ENCODE measurements at regions not wholly inside any gene's neighbourhood (a gene's known extent, or its start where the extent isn't known, plus 50 kb on each side); places are given as distances from the start of the nearest gene placed in this dataset.

- H3K4me3 ChIP-seq (ENCODE audit: low read depth, poor library complexity, severe bottlenecking) = no peak overlapping the region
- DNase-seq (ENCODE audit: low spot score in 2 of 2) = no peak
- intact Hi-C loops (cut with DNase I; ENCODE audit: low total_unique reads) = no loop called here
- 90 to 100% methylated on average over 1 of the region's 1 CpG for WGBS, 2 donors
- TF ChIP-seq CTCF (IDR thresholded peaks at IDR 0.05) = no peak
- no peak for TF ChIP-seq POLR2A (IDR thresholded peaks at IDR 0.05)
These were observed 100.0 kb upstream of the CLDN14 start for GRCh38 chr21:36579898-36580297.

- intact Hi-C loops (cut with DNase I; ENCODE audit: low total_unique reads) = no loop called here
These were observed 102.3 kb upstream of the CLDN14 start for GRCh38 chr21:36582271-36582670.

GRCh38 chr21:36583591-36583990, 103.7 kb upstream of the CLDN14 start:
- 39 to 46% methylated on average over 4 of the region's 5 CpGs for WGBS, 2 donors
- intact Hi-C loops (cut with DNase I; ENCODE audit: low total_unique reads) = no loop called here
- no peak for DNase-seq (ENCODE audit: low spot score in 2 of 2)
- TF ChIP-seq CTCF (IDR thresholded peaks at IDR 0.05) (no peak), POLR2A (IDR thresholded peaks at IDR 0.05) (no peak)
- no peak overlapping the region for H3K4me3 ChIP-seq (ENCODE audit: low read depth, poor library complexity, severe bottlenecking)

More at GRCh38 chr21:36582271-36582670, 102.3 kb upstream of the CLDN14 start:
- 73 to 76% methylated on average over 6 of the region's 6 CpGs for WGBS, 2 donors
- DNase-seq (ENCODE audit: low spot score in 2 of 2) = no peak
- no peak overlapping the region for H3K4me3 ChIP-seq (ENCODE audit: low read depth, poor library complexity, severe bottlenecking)
- TF ChIP-seq CTCF (IDR thresholded peaks at IDR 0.05) (no peak), POLR2A (IDR thresholded peaks at IDR 0.05) (no peak)

GRCh38 chr21:36584980-36585940, 105.3 kb upstream of the CLDN14 start:
- 82 to 86% methylated on average over 6 of the region's 6 CpGs for WGBS, 2 donors
- TF ChIP-seq CTCF (IDR thresholded peaks at IDR 0.05) (no peak), POLR2A (IDR thresholded peaks at IDR 0.05) (no peak)
- no peak overlapping the region for H3K4me3 ChIP-seq (ENCODE audit: low read depth, poor library complexity, severe bottlenecking)
- DNase-seq (ENCODE audit: low spot score in 2 of 2) = no peak
- intact Hi-C loops (cut with DNase I; ENCODE audit: low total_unique reads) = no loop called here

GRCh38 chr21:36587388-36587787, 107.5 kb upstream of the CLDN14 start:
- intact Hi-C loops (cut with DNase I; ENCODE audit: low total_unique reads) = no loop called here
- no peak for DNase-seq (ENCODE audit: low spot score in 2 of 2)
- WGBS, 2 donors = 74 to 77% methylated on average over 8 of the region's 8 CpGs
- no peak overlapping the region for H3K4me3 ChIP-seq (ENCODE audit: low read depth, poor library complexity, severe bottlenecking)
- TF ChIP-seq POLR2A (IDR thresholded peaks at IDR 0.05) (no peak), CTCF (IDR thresholded peaks at IDR 0.05) (no peak)
